ENCODE measurements at regions not wholly inside any gene's neighbourhood (a gene's known extent, or its start where the extent isn't known, plus 50 kb on each side); places are given as distances from the start of the nearest gene placed in this dataset.

DNA sequence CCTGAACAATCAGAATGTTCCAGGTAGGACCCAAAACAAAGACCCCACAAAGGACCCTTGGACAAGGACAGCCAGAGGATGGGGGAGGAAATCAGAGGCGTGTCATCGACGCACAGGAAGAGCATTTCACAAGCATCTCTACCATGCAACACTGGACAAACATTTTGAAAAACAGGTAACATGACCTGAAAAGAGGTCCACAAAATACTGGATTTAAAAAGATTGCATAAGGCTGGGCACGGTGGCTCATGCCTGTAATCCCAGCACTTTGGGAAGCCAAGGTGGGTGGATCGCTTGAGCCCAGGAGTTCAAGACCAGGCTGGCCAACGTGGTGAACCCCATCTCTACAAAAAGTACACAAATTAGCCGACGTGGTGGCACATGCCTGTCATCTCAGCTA is 60.5 kb upstream of the RNF32 start:
- no peaks in the 10 kb centered on the region for H3K27me3 ChIP-seq (replicated peaks)
- H3K36me3 ChIP-seq (replicated peaks), result no peaks in the 10 kb centered on the region
- H3K27ac ChIP-seq, result no peak overlapping the region
- no peak overlapping the region for H3K4me3 ChIP-seq (ENCODE audit: low read depth, low read length)
- in situ Hi-C loops (cut with HindIII; ENCODE audit: low pct_ligation_motif_present, low sequenced_read_pairs), result no loop called here
- no peak for TF ChIP-seq CTCF (IDR thresholded peaks at IDR 0.05; ENCODE audit: low read depth, low read length, missing control alignments)
- no peak for DNase-seq

DNA sequence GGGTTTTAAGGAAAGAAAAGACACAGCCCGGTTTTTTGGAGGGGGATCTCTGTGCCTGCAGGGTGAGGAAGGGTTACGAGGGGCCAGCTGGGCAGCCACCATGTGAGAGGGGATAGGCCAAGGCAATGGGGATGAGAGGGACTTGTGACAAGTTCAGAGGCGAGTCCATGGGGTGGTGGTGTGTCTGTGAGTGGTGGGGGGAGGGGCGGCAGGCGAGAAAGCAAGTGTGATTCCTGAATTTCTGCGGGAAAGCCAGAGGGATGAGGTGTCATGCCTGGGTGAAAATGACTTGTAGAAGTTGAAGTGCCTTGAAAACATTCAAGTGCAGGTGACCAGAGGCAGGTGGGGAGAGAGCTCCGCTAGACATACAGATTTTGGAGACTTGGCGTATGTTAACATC is 61.0 kb upstream of the RNF32 start:
- in situ Hi-C loops (cut with HindIII; ENCODE audit: low pct_ligation_motif_present, low sequenced_read_pairs), result no loop called here
- no peaks in the 10 kb centered on the region for H3K36me3 ChIP-seq (replicated peaks)
- H3K27ac ChIP-seq, result no peak overlapping the region
- no peak for DNase-seq
- no peak overlapping the region for H3K4me3 ChIP-seq (ENCODE audit: low read depth, low read length)
- H3K27me3 ChIP-seq (replicated peaks), result no peaks in the 10 kb centered on the region
- no peak for TF ChIP-seq CTCF (IDR thresholded peaks at IDR 0.05; ENCODE audit: low read depth, low read length, missing control alignments)

DNA sequence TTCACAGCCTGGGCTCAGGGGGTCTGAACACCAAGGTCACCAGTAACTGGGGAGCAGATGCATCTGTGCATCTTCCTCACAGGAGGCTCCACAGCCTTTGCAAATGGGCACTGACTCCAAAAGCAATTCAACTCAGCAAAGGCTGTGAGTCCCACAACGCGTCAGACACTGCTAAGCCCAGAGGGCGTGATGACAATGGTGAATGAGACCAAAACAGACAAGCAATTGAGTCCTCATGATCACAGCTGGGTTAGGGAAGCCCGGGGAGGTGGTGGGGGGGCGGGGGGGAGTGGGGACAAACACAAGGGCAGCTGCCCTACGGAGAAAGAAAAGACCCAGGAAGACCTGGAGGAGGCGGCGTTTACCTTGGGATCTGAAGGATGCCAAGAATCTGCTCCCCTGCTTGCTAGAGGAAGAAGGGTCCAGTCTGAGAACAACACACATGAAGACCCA is 61.6 kb upstream of the RNF32 start:
- no peak for TF ChIP-seq CTCF (IDR thresholded peaks at IDR 0.05; ENCODE audit: low read depth, low read length, missing control alignments)
- no peak overlapping the region for H3K27ac ChIP-seq

DNA sequence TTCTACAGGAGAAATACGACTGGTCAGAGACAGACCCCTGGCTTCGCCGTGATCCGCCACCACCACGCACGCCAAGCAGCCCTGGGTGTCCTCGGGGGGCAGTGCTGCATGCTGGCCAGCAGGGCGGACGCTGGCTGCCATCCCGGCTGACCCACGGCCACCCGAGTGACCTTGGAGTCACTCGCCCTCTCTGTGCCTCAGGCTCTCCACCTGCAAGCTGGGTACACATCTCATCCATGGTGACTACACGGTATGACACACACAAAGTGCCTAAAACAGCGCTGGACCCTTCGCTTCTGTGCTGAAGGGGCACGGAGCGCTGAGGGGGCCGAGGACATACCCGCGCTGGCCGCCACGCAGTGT is 62.0 kb upstream of the RNF32 start:
- Histone ChIP-seq H3K36me3 (replicated peaks) (no peaks in the 10 kb centered on the region), H3K27ac (no peak overlapping the region), H3K4me3 (ENCODE audit: low read depth, low read length) (no peak overlapping the region), H3K27me3 (replicated peaks) (no peaks in the 10 kb centered on the region)
- in situ Hi-C loops (cut with HindIII; ENCODE audit: low pct_ligation_motif_present, low sequenced_read_pairs), result no loop called here
- DNase-seq, result no peak
- no peak for TF ChIP-seq CTCF (IDR thresholded peaks at IDR 0.05; ENCODE audit: low read depth, low read length, missing control alignments)

More for the DNA sequence above, 61.6 kb upstream of the RNF32 start:
- Histone ChIP-seq H3K36me3 (replicated peaks) (no peaks in the 10 kb centered on the region), H3K27me3 (replicated peaks) (no peaks in the 10 kb centered on the region), H3K4me3 (ENCODE audit: low read depth, low read length) (no peak overlapping the region)
- DNase-seq, result no peak
- in situ Hi-C loops (cut with HindIII; ENCODE audit: low pct_ligation_motif_present, low sequenced_read_pairs), result no loop called here

GRCh38 chr7:156577645-156578577 is 62.7 kb upstream of the RNF32 start:
- DNase-seq, result no peak
- H3K36me3 ChIP-seq (replicated peaks), result no peaks in the 10 kb centered on the region
- no peak for TF ChIP-seq CTCF (IDR thresholded peaks at IDR 0.05; ENCODE audit: low read depth, low read length, missing control alignments)
- no peak overlapping the region for H3K4me3 ChIP-seq (ENCODE audit: low read depth, low read length)
- no peaks in the 10 kb centered on the region for H3K27me3 ChIP-seq (replicated peaks)
- in situ Hi-C loops (cut with HindIII; ENCODE audit: low pct_ligation_motif_present, low sequenced_read_pairs), result no loop called here
- no peak overlapping the region for H3K27ac ChIP-seq

All from brain microvascular endothelial cell (primary cell).